SK-N-SH (cell line): ENCODE measurements at regions not wholly inside any gene's neighbourhood (a gene's known extent, or its start where the extent isn't known, plus 50 kb on each side); places are given as distances from the start of the nearest gene placed in this dataset.
A peak's percentile ranks its signal among the peaks of the same experiment; 100 is the strongest.

Experiments
- FOSL2 ChIP-seq: IDR thresholded peaks from 2 replicates; pipeline ENCODE4 v1.4.0; 2012; ENCODE audit warnings: low read depth, mild to moderate bottlenecking, moderate library complexity, borderline replicate concordance
- FOXM1 ChIP-seq: IDR thresholded peaks from 2 replicates; pipeline ENCODE4 v1.4.0; 2012; ENCODE audit warnings: low read depth, mild to moderate bottlenecking
- GABPA ChIP-seq: IDR thresholded peaks from 2 replicates; pipeline ENCODE4 v1.4.0; 2012; ENCODE audit warnings: low read depth, mild to moderate bottlenecking
- JUND ChIP-seq: IDR thresholded peaks from 2 replicates; pipeline ENCODE4 v1.4.0; 2012
- MXI1 ChIP-seq: IDR thresholded peaks from 2 replicates; pipeline ENCODE4 v1.6.1; 2012; ENCODE audit warnings: mild to moderate bottlenecking, low read depth, low read length, improper control_type of control experiment
- NFIC ChIP-seq: IDR thresholded peaks from 2 replicates; pipeline ENCODE4 v1.4.0; 2012; ENCODE audit warnings: borderline replicate concordance
- NRF1 ChIP-seq: IDR thresholded peaks from 2 replicates; pipeline ENCODE4 v1.6.1; 2012; ENCODE audit warnings: low read depth, mild to moderate bottlenecking, low read length
- RAD21 ChIP-seq: IDR thresholded peaks from 2 replicates; pipeline ENCODE4 v1.6.1; 2012; ENCODE audit warnings: mild to moderate bottlenecking, low read length
- RCOR1 ChIP-seq: fragments of 150-350 bp; IDR thresholded peaks from 2 replicates; pipeline ENCODE4 v1.6.1; 2017; ENCODE audit warnings: antibody characterized with exemption, low read length
- RFX5 ChIP-seq: IDR thresholded peaks from 2 replicates; pipeline ENCODE4 v1.6.1; 2012; ENCODE audit warnings: mild to moderate bottlenecking, improper control_type of control experiment, low read length
- RXRA ChIP-seq: IDR thresholded peaks from 2 replicates; pipeline ENCODE4 v1.4.0; 2012; ENCODE audit warnings: low read depth, mild to moderate bottlenecking, borderline replicate concordance
- SIN3A ChIP-seq: IDR thresholded peaks from 2 replicates; pipeline ENCODE4 v1.6.1; 2012; ENCODE audit warnings: low read depth, mild to moderate bottlenecking, low read length, moderate library complexity, borderline replicate concordance
- SMC3 ChIP-seq: IDR thresholded peaks from 2 replicates; pipeline ENCODE4 v1.6.1; 2012; ENCODE audit warnings: low read depth, low read length, improper control_type of control experiment
- TCF12 ChIP-seq: IDR thresholded peaks from 2 replicates; pipeline ENCODE4 v1.4.0; 2012
- TEAD4 ChIP-seq: IDR thresholded peaks from 2 replicates; pipeline ENCODE4 v1.4.0; 2012; ENCODE audit warnings: mild to moderate bottlenecking, borderline replicate concordance; ENCODE audit not compliant: insufficient read depth
- TF ChIP-seq, protein P1 (sequence below): IDR thresholded peaks from 2 replicates; pipeline ENCODE4 v1.6.1; 2012; ENCODE audit warnings: mild to moderate bottlenecking, low read depth, low read length, moderate library complexity
- TF ChIP-seq, protein P2 (sequence below): fragments of 150-350 bp; IDR thresholded peaks from 2 replicates; pipeline ENCODE4 v1.6.1; 2017; ENCODE audit warnings: antibody characterized with exemption, low read length, low read depth, borderline replicate concordance
- TF ChIP-seq, protein P3 (sequence below): fragments of 200-600 bp; sonication (generic); IDR thresholded peaks from 2 replicates; pipeline ENCODE4 v1.6.1; 2017; ENCODE audit warnings: antibody characterized with exemption, mild to moderate bottlenecking, moderate library complexity
- TF ChIP-seq, protein P4 (sequence below): IDR thresholded peaks from 2 replicates; pipeline ENCODE4 v1.4.0; 2012; ENCODE audit warnings: low read depth
- TF ChIP-seq, protein P5 (sequence below): IDR thresholded peaks from 2 replicates; pipeline ENCODE4 v1.4.0; 2012; ENCODE audit warnings: low read depth, borderline replicate concordance

DNA sequence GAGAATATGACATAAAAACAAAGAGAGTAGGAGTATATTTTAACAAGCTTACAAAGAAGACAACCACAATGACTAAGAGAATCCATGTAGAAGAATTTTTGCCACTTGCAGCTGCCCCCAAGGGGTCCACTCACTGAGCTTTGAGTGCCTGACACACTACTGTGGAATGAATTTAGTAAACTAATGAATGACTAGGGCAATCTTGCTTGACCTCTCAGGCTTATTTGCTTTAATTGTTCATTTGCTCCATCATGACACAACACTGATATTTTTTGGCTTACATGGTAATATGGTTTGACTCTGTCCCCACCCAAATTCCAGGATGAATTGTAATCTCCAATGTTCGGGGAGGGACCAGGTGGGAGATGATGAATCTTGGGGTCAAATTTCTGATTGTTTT is 249.1 kb upstream of the FAR2 start (continued):
- TF ChIP-seq, protein P1, sequence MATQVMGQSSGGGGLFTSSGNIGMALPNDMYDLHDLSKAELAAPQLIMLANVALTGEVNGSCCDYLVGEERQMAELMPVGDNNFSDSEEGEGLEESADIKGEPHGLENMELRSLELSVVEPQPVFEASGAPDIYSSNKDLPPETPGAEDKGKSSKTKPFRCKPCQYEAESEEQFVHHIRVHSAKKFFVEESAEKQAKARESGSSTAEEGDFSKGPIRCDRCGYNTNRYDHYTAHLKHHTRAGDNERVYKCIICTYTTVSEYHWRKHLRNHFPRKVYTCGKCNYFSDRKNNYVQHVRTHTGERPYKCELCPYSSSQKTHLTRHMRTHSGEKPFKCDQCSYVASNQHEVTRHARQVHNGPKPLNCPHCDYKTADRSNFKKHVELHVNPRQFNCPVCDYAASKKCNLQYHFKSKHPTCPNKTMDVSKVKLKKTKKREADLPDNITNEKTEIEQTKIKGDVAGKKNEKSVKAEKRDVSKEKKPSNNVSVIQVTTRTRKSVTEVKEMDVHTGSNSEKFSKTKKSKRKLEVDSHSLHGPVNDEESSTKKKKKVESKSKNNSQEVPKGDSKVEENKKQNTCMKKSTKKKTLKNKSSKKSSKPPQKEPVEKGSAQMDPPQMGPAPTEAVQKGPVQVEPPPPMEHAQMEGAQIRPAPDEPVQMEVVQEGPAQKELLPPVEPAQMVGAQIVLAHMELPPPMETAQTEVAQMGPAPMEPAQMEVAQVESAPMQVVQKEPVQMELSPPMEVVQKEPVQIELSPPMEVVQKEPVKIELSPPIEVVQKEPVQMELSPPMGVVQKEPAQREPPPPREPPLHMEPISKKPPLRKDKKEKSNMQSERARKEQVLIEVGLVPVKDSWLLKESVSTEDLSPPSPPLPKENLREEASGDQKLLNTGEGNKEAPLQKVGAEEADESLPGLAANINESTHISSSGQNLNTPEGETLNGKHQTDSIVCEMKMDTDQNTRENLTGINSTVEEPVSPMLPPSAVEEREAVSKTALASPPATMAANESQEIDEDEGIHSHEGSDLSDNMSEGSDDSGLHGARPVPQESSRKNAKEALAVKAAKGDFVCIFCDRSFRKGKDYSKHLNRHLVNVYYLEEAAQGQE, result no peak
- TF ChIP-seq, protein P2, sequence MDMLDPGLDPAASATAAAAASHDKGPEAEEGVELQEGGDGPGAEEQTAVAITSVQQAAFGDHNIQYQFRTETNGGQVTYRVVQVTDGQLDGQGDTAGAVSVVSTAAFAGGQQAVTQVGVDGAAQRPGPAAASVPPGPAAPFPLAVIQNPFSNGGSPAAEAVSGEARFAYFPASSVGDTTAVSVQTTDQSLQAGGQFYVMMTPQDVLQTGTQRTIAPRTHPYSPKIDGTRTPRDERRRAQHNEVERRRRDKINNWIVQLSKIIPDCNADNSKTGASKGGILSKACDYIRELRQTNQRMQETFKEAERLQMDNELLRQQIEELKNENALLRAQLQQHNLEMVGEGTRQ, result no peak
- TF ChIP-seq TCF12 (peak; percentile 41; the same call in 1 of the 2 replicates), MXI1 (no peak), RXRA (0 out of 2 replicates have a peak, but pooled peaks have one; percentile 19), FOSL2 (peak; percentile 17; the same call in 1 of the 2 replicates), NRF1 (no peak), GABPA (no peak), RCOR1 (no peak), FOXM1 (no peak), TEAD4 (no peak), SIN3A (no peak), RFX5 (no peak), RAD21 (no peak), JUND (peak; percentile 48), NFIC (no peak), SMC3 (no peak)
- TF ChIP-seq, protein P3, sequence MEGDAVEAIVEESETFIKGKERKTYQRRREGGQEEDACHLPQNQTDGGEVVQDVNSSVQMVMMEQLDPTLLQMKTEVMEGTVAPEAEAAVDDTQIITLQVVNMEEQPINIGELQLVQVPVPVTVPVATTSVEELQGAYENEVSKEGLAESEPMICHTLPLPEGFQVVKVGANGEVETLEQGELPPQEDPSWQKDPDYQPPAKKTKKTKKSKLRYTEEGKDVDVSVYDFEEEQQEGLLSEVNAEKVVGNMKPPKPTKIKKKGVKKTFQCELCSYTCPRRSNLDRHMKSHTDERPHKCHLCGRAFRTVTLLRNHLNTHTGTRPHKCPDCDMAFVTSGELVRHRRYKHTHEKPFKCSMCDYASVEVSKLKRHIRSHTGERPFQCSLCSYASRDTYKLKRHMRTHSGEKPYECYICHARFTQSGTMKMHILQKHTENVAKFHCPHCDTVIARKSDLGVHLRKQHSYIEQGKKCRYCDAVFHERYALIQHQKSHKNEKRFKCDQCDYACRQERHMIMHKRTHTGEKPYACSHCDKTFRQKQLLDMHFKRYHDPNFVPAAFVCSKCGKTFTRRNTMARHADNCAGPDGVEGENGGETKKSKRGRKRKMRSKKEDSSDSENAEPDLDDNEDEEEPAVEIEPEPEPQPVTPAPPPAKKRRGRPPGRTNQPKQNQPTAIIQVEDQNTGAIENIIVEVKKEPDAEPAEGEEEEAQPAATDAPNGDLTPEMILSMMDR, result no peak
- TF ChIP-seq, protein P4, sequence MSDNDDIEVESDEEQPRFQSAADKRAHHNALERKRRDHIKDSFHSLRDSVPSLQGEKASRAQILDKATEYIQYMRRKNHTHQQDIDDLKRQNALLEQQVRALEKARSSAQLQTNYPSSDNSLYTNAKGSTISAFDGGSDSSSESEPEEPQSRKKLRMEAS, result no peak
- TF ChIP-seq, protein P5, sequence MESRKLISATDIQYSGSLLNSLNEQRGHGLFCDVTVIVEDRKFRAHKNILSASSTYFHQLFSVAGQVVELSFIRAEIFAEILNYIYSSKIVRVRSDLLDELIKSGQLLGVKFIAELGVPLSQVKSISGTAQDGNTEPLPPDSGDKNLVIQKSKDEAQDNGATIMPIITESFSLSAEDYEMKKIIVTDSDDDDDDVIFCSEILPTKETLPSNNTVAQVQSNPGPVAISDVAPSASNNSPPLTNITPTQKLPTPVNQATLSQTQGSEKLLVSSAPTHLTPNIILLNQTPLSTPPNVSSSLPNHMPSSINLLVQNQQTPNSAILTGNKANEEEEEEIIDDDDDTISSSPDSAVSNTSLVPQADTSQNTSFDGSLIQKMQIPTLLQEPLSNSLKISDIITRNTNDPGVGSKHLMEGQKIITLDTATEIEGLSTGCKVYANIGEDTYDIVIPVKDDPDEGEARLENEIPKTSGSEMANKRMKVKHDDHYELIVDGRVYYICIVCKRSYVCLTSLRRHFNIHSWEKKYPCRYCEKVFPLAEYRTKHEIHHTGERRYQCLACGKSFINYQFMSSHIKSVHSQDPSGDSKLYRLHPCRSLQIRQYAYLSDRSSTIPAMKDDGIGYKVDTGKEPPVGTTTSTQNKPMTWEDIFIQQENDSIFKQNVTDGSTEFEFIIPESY, result no peak
